H1 (cell line): ENCODE measurements at regions not wholly inside any gene's neighbourhood (a gene's known extent, or its start where the extent isn't known, plus 50 kb on each side); places are given as distances from the start of the nearest gene placed in this dataset.

Experiments used
- ATF3 ChIP-seq: IDR thresholded peaks from 2 replicates; pipeline ENCODE4 v1.6.1; 2011; ENCODE audit warnings: low read depth, mild to moderate bottlenecking, low read length; ENCODE audit not compliant: insufficient read depth
- CBX5 ChIP-seq: fragments of 300-800, 300-1000 bp; sonication (generic); IDR thresholded peaks from 2 replicates; pipeline ENCODE4 v1.7.1; 2016; ENCODE audit warnings: antibody characterized with exemption, low read length, low read depth
- CTBP2 ChIP-seq: IDR thresholded peaks from 2 replicates; pipeline ENCODE4 v1.7.0; 2011; ENCODE audit warnings: borderline replicate concordance, mild to moderate bottlenecking, moderate library complexity, mixed read lengths, low read length; ENCODE audit not compliant: insufficient read depth, insufficient read length
- RNF2 ChIP-seq: fragments of 200-900, 300-1000 bp; sonication (generic); IDR thresholded peaks from 2 replicates; pipeline ENCODE4 v1.7.1; 2016; ENCODE audit warnings: borderline replicate concordance, low read depth, mild to moderate bottlenecking, antibody characterized with exemption, low read length; ENCODE audit not compliant: poor library complexity, severe bottlenecking; ENCODE audit errors: missing control alignments

GRCh38 chr16:85988723-85989313 lies 89.9 kb downstream of the IRF8 start (continued):
- TF ChIP-seq RNF2 (no peak), CTBP2 (no peak), ATF3 (no peak), CBX5 (no peak)
- TF ChIP-seq, all 59 proteins: peak for 0
